Loucy (cell line): ENCODE measurements at regions not wholly inside any gene's neighbourhood (a gene's known extent, or its start where the extent isn't known, plus 50 kb on each side); places are given as distances from the start of the nearest gene placed in this dataset.
"Not testable (repeated sequence)": the region's sequence is repeated elsewhere in the genome, so short reads cannot be mapped to it uniquely, and the experiment has no call there.

ENCODE experiments used
- CTCF ChIP-seq: fragments of 200-600 bp; sonication (generic); conservative IDR thresholded peaks from 2 replicates; pipeline ENCODE4 v1.5.1; 2014; ENCODE audit warnings: mild to moderate bottlenecking, antibody characterized with exemption, low read length
- EZH2phosphoT487 ChIP-seq: fragments of 200-600 bp; IDR thresholded peaks from 2 replicates; pipeline ENCODE4 v1.6.1; 2018; ENCODE audit warnings: antibody characterized with exemption, mild to moderate bottlenecking, moderate library complexity, borderline replicate concordance

GRCh38 chr15:75773974-75774373 lies 61.3 kb upstream of the CSPG4 start:
- TF ChIP-seq EZH2phosphoT487, CTCF: not testable (repeated sequence)
